D721Med (cell line): ENCODE measurements at regions not wholly inside any gene's neighbourhood (a gene's known extent, or its start where the extent isn't known, plus 50 kb on each side); places are given as distances from the start of the nearest gene placed in this dataset.
"Not testable (repeated sequence)": the region's sequence is repeated elsewhere in the genome, so short reads cannot be mapped to it uniquely, and the experiment has no call there.

Experiments used
- DNase-seq: peaks from one replicate; pipeline ENCODE4 v3.0.0; 2011; ENCODE audit warnings: low spot score; ENCODE audit not compliant: insufficient read length
- FAIRE-seq: peaks from 2 replicates; lab custom pipeline; 2011; peaks lifted over from hg19 to GRCh38; lab: Jason Lieb, UNC
- CTCF ChIP-seq: IDR thresholded peaks from 2 replicates; pipeline ENCODE4 v1.5.1; 2012; ENCODE audit warnings: mild to moderate bottlenecking, control low read depth; ENCODE audit not compliant: insufficient read depth; ENCODE audit errors: missing control alignments

- DNase-seq: no peak
- no peak for FAIRE-seq
- TF ChIP-seq CTCF: no peak
Observed at GRCh38 chr3:26089249-26089648, 299.4 kb downstream of the OXSM start.

- DNase-seq (no peak), FAIRE-seq (no peak)
- TF ChIP-seq CTCF: no peak
Observed at GRCh38 chr3:26090589-26090988, 300.7 kb downstream of the OXSM start.

GRCh38 chr3:26091096-26091495, 301.2 kb downstream of the OXSM start:
- DNase-seq (no peak), FAIRE-seq (no peak)
- TF ChIP-seq CTCF: no peak

- DNase-seq: no peak
- no peak for FAIRE-seq
- no peak for TF ChIP-seq CTCF
Observed at GRCh38 chr3:26091626-26092025, 301.7 kb downstream of the OXSM start.

GRCh38 chr3:26097111-26097510, 307.2 kb downstream of the OXSM start:
- not testable (repeated sequence) for DNase-seq, FAIRE-seq

GRCh38 chr3:26099692-26100091, 309.8 kb downstream of the OXSM start:
- no peak for TF ChIP-seq CTCF
- FAIRE-seq: no peak
- DNase-seq: no peak

GRCh38 chr3:26100176-26100575, 310.3 kb downstream of the OXSM start:
- no peak for TF ChIP-seq CTCF
- DNase-seq (no peak), FAIRE-seq (no peak)

GRCh38 chr3:26102376-26102775, 312.5 kb downstream of the OXSM start:
- no peak for FAIRE-seq
- no peak for DNase-seq
- TF ChIP-seq CTCF: no peak
